Head of caudate nucleus (tissue), 42 donors: ENCODE measurements at regions not wholly inside any gene's neighbourhood (a gene's known extent, or its start where the extent isn't known, plus 50 kb on each side); places are given as distances from the start of the nearest gene placed in this dataset.

Experiments used
- DNase-seq, 42 donors: peaks; one replicate each; pipeline versions ENCODE4 v3.0.0 to v3.0.0-alpha.2; 2020 to 2021; ENCODE audit warnings: mixed read lengths in 7 of 42
- intact Hi-C: fragments of 100-400 bp; cut with DNase I; formaldehyde crosslinking; loops from one replicate; pipeline ENCODE4 v1.15.0; 2022

- intact Hi-C loops, result no loop called here
- no peak for DNase-seq
Observed at GRCh38 chr17:55829995-55830612, 79.3 kb downstream of the PCTP start.

- DNase-seq, result peak in 2 of 42 donors; percentile 2 to 10
- intact Hi-C loops, result no loop called here
Observed at GRCh38 chr17:55830699-55831471, 80.0 kb downstream of the PCTP start.

GRCh38 chr17:55833306-55833705 is 82.5 kb downstream of the PCTP start:
- intact Hi-C loops, result no loop called here
- DNase-seq, result no peak

GRCh38 chr17:55842405-55843158 is 91.7 kb downstream of the PCTP start:
- intact Hi-C loops, result no loop called here

GRCh38 chr17:55843785-55844184 is 92.9 kb downstream of the PCTP start:
- intact Hi-C loops, result no loop called here
- no peak for DNase-seq

More at GRCh38 chr17:55842405-55843158, 91.7 kb downstream of the PCTP start:
- no peak for DNase-seq

- DNase-seq, result peak in 40 of 42 donors; percentile 15 to 80 (median 56)
- intact Hi-C loops, result no loop called here
Observed at GRCh38 chr17:55845385-55845784, 94.5 kb downstream of the PCTP start.

- no peak for DNase-seq
- intact Hi-C loops, result no loop called here
Observed at GRCh38 chr17:55846745-55847144, 95.9 kb downstream of the PCTP start.

- no peak for DNase-seq
- intact Hi-C loops, result no loop called here
Observed at GRCh38 chr17:55852734-55853133, 101.9 kb downstream of the PCTP start.

- intact Hi-C loops, result no loop called here
- DNase-seq, result peak in 20 of 42 donors; percentile 9 to 74 (median 38)
Observed at GRCh38 chr17:55859301-55859795, 108.5 kb downstream of the PCTP start.

GRCh38 chr17:55865072-55865762 is 114.4 kb downstream of the PCTP start:
- DNase-seq, result no peak
- intact Hi-C loops, result no loop called here

GRCh38 chr17:55870044-55870443 is 119.2 kb downstream of the PCTP start:
- DNase-seq, result no peak
- intact Hi-C loops, result no loop called here

GRCh38 chr17:55872374-55872773 is 121.5 kb downstream of the PCTP start:
- intact Hi-C loops, result no loop called here
- DNase-seq, result no peak

- intact Hi-C loops, result no loop called here
Observed at GRCh38 chr17:55873017-55873758, 122.3 kb downstream of the PCTP start.

GRCh38 chr17:55883149-55883548 is 132.3 kb downstream of the PCTP start:
- intact Hi-C loops, result no loop called here
- no peak for DNase-seq

More at GRCh38 chr17:55873017-55873758, 122.3 kb downstream of the PCTP start:
- DNase-seq, result no peak

- DNase-seq, result no peak
- intact Hi-C loops, result no loop called here
Observed at GRCh38 chr17:55887531-55887930, 136.7 kb downstream of the PCTP start.

GRCh38 chr17:55889271-55889670 is 138.4 kb downstream of the PCTP start:
- intact Hi-C loops, result no loop called here
- no peak for DNase-seq

- intact Hi-C loops, result no loop called here
- DNase-seq, result no peak
Observed at GRCh38 chr17:55895112-55895759, 144.4 kb downstream of the PCTP start.

- no peak for DNase-seq
Observed at GRCh38 chr17:55897301-55897700, 146.4 kb downstream of the PCTP start.

More at GRCh38 chr17:55897301-55897700, 146.4 kb downstream of the PCTP start:
- intact Hi-C loops, result no loop called here
